Mammary epithelial cell (primary cell): ENCODE measurements at regions not wholly inside any gene's neighbourhood (a gene's known extent, or its start where the extent isn't known, plus 50 kb on each side); places are given as distances from the start of the nearest gene placed in this dataset.

Experiments
- EZH2 ChIP-seq: IDR thresholded peaks from 2 replicates; pipeline ENCODE4 v1.6.1; 2012; ENCODE audit warnings: low read length, inconsistent platforms, borderline replicate concordance
- TF ChIP-seq, protein P1 (sequence below), 2 donors: IDR thresholded peaks in 1 of 2; conservative IDR thresholded peaks in 1 of 2; 2 replicates each; pipeline ENCODE4 v1.5.1; 2011 to 2012; ENCODE audit warnings: inconsistent platforms in 2 of 2, low read length in 2 of 2, mild to moderate bottlenecking in 2 of 2, control low read depth in 1 of 2, low read depth in 1 of 2; ENCODE audit not compliant: insufficient read depth in 1 of 2; ENCODE audit errors: extremely low read depth in 1 of 2

DNA sequence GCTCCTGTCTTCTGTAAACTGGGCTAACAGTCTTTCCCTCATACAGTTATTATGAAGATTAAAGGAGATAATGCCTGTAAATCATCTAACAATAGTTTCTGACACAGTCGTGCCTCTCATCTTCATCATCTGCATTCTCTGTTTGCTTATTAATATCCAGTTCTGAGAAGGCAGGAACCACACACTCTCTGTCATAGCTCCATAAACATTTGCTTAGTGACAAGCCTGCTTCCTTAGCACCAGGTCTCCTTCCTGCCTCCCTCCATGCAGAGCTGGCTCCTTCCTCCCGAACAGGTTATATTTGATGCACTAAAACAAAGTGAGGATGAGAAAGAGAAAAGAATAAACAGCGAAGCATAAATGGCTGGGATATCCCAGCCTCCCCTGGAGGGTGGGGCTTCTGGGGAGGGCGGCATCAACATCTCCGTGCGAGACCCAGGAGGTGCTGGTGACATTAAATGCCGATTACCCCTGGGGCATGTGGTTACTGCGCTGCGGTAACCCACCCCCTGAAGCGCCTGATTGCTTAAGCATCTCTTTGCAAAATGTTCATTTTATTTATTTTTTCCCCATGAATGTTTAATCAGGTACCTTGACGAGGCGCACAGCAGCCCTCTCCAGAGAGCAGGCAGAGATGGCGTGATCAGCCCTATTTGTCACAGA lies 404.9 kb downstream of the NXPE2 start:
- TF ChIP-seq, protein P1, sequence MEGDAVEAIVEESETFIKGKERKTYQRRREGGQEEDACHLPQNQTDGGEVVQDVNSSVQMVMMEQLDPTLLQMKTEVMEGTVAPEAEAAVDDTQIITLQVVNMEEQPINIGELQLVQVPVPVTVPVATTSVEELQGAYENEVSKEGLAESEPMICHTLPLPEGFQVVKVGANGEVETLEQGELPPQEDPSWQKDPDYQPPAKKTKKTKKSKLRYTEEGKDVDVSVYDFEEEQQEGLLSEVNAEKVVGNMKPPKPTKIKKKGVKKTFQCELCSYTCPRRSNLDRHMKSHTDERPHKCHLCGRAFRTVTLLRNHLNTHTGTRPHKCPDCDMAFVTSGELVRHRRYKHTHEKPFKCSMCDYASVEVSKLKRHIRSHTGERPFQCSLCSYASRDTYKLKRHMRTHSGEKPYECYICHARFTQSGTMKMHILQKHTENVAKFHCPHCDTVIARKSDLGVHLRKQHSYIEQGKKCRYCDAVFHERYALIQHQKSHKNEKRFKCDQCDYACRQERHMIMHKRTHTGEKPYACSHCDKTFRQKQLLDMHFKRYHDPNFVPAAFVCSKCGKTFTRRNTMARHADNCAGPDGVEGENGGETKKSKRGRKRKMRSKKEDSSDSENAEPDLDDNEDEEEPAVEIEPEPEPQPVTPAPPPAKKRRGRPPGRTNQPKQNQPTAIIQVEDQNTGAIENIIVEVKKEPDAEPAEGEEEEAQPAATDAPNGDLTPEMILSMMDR (conservative IDR thresholded peaks at IDR 0.05 in 1 of 2, IDR thresholded peaks at IDR 0.05 in 1 of 2; ENCODE audit: extremely low read depth in 1 of 2, insufficient read depth in 1 of 2, low read depth in 1 of 2, low read length in 2 of 2): no peak
- no peak for TF ChIP-seq EZH2
